OCI-LY3 (cell line): ENCODE measurements at regions not wholly inside any gene's neighbourhood (a gene's known extent, or its start where the extent isn't known, plus 50 kb on each side); places are given as distances from the start of the nearest gene placed in this dataset.

Experiments used
- H2AFZ ChIP-seq: fragments of 200-600, 300-600 bp; shearing (Covaris generic); 2 replicates; pipeline ENCODE4 v1.6.0; 2014; ENCODE audit warnings: antibody characterized with exemption, low read depth, low read length
- H3K27ac ChIP-seq: fragments of 200-600, 300-600 bp; sonication (generic); 2 replicates; pipeline ENCODE4 v1.5.1; 2014; ENCODE audit warnings: mild to moderate bottlenecking, low read length, moderate library complexity, mixed read lengths
- H3K27me3 ChIP-seq: fragments of 200-600, 300-600 bp; sonication (generic); 2 replicates; pipeline ENCODE4 v1.6.1; 2014; ENCODE audit warnings: low read depth, low read length, mixed read lengths
- H3K36me3 ChIP-seq: fragments of 200-600, 300-600 bp; sonication (generic); replicated peaks from 2 replicates; pipeline ENCODE3; 2014; ENCODE audit warnings: low read depth, low read length, mixed read lengths
- H3K4me1 ChIP-seq: fragments of 300-600, 200-600 bp; sonication (generic); 2 replicates; pipeline ENCODE4 v1.6.1; 2014; ENCODE audit warnings: low read length, mixed read lengths
- H3K4me2 ChIP-seq: fragments of 200-600, 300-600 bp; sonication (generic); 2 replicates; pipeline ENCODE4 v1.6.1; 2014; ENCODE audit warnings: low read length, mixed read lengths
- H3K4me3 ChIP-seq: fragments of 300-600, 200-600 bp; sonication (generic); 2 replicates; pipeline ENCODE4 v1.5.1; 2014; ENCODE audit warnings: antibody characterized with exemption, mild to moderate bottlenecking, low read length, moderate library complexity
- H3K79me2 ChIP-seq: fragments of 300-600, 200-600 bp; shearing (Covaris generic); 2 replicates; pipeline ENCODE4 v1.6.1; 2014; ENCODE audit warnings: mild to moderate bottlenecking, low read length, mixed read lengths
- H3K9ac ChIP-seq: fragments of 300-600, 200-600 bp; shearing (Covaris generic); 2 replicates; pipeline ENCODE4 v1.6.0; 2014; ENCODE audit warnings: mild to moderate bottlenecking, low read length, moderate library complexity
- H3K9me3 ChIP-seq: fragments of 200-600, 300-600 bp; shearing (Covaris generic); 2 replicates; pipeline ENCODE4 v1.6.1; 2014; ENCODE audit warnings: low read length, mixed read lengths; ENCODE audit not compliant: insufficient read depth
- H4K20me1 ChIP-seq: fragments of 200-600, 300-600 bp; sonication (generic); 2 replicates; pipeline ENCODE4 v1.6.1; 2016; ENCODE audit warnings: low read length, mixed read lengths; ENCODE audit not compliant: insufficient read depth
- EZH2phosphoT487 ChIP-seq: fragments of 200-600 bp; shearing (Covaris generic); IDR thresholded peaks from 2 replicates; pipeline ENCODE4 v1.6.1; 2018; ENCODE audit warnings: antibody characterized with exemption, mixed run types, low read depth
- TF ChIP-seq, protein P1 (sequence below): fragments of 200-600, 300-600 bp; sonication (generic); IDR thresholded peaks from 2 replicates; pipeline ENCODE4 v1.5.1; 2014; ENCODE audit warnings: antibody characterized with exemption, low read length, low read depth

GRCh38 chr20:12906361-12906760, 102.4 kb upstream of the SPTLC3 start:
- Histone ChIP-seq H4K20me1 (no peaks in the 10 kb centered on the region), H3K79me2 (no peaks in the 10 kb centered on the region), H3K9ac (no peak overlapping the region), H3K4me3 (no peak overlapping the region), H3K4me1 (no peaks in the 10 kb centered on the region), H2AFZ (no peak overlapping the region), H3K27me3 (peaks cover 10% of the 10 kb centered on the region; the same call in 1 of the 2 replicates), H3K9me3 (no peaks in the 10 kb centered on the region), H3K4me2 (no peak overlapping the region), H3K27ac (no peak overlapping the region), H3K36me3 (no peaks in the 10 kb centered on the region)
- no peak for TF ChIP-seq EZH2phosphoT487
- TF ChIP-seq, protein P1, sequence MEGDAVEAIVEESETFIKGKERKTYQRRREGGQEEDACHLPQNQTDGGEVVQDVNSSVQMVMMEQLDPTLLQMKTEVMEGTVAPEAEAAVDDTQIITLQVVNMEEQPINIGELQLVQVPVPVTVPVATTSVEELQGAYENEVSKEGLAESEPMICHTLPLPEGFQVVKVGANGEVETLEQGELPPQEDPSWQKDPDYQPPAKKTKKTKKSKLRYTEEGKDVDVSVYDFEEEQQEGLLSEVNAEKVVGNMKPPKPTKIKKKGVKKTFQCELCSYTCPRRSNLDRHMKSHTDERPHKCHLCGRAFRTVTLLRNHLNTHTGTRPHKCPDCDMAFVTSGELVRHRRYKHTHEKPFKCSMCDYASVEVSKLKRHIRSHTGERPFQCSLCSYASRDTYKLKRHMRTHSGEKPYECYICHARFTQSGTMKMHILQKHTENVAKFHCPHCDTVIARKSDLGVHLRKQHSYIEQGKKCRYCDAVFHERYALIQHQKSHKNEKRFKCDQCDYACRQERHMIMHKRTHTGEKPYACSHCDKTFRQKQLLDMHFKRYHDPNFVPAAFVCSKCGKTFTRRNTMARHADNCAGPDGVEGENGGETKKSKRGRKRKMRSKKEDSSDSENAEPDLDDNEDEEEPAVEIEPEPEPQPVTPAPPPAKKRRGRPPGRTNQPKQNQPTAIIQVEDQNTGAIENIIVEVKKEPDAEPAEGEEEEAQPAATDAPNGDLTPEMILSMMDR: no peak

GRCh38 chr20:12911372-12911771, 97.4 kb upstream of the SPTLC3 start:
- no peak overlapping the region for H3K4me3 ChIP-seq
- no peak overlapping the region for H3K27ac ChIP-seq
- H3K4me2 ChIP-seq: no peak overlapping the region
- H3K9me3 ChIP-seq: no peaks in the 10 kb centered on the region
- TF ChIP-seq, protein P1: no peak
- no peak for TF ChIP-seq EZH2phosphoT487
- H3K79me2 ChIP-seq: no peaks in the 10 kb centered on the region
- H2AFZ ChIP-seq: no peak overlapping the region
- no peak overlapping the region for H3K9ac ChIP-seq
- H4K20me1 ChIP-seq: no peaks in the 10 kb centered on the region
- H3K4me1 ChIP-seq: no peaks in the 10 kb centered on the region
- no peaks in the 10 kb centered on the region for H3K36me3 ChIP-seq
- H3K27me3 ChIP-seq: peaks cover 14% of the 10 kb centered on the region; the same call in 1 of the 2 replicates

DNA sequence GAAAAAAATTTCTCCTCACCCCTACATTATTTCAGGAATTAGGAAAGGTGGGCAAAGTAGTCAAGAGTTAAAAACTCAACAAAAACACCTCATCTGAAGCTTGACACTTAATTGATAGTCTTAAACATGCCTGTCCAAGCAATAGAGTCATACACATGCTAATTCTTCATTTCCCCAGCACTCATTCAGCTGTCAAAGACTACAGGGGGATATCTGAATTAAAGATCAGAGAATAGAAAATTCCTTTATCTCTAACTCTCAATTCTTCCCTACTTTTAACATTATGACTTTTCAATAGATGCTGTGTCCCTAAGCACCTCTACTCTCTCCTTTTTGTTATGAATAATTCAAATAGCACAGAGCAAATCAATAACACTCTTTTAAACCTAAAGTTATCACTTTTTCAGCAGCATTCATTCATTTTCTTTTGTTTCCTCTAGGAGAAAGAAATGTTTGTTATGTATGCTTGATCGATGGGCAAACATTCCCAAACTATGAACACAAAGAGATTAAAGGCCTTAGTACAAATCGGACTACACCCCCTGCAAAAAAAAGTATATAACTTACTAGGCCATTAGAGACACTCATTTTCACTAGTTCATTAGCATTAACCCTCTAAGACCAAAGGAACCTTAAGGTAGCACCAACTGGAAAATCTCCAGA, 94.9 kb upstream of the SPTLC3 start:
- H3K9me3 ChIP-seq: no peaks in the 10 kb centered on the region
- no peak overlapping the region for H3K27ac ChIP-seq
- no peak overlapping the region for H3K4me2 ChIP-seq
- H3K9ac ChIP-seq: no peak overlapping the region
- no peak overlapping the region for H2AFZ ChIP-seq
- no peak overlapping the region for H3K4me3 ChIP-seq
- no peaks in the 10 kb centered on the region for H3K4me1 ChIP-seq
- peaks cover 14% of the 10 kb centered on the region; the same call in 1 of the 2 replicates for H3K27me3 ChIP-seq
- H3K36me3 ChIP-seq: no peaks in the 10 kb centered on the region
- no peak for TF ChIP-seq EZH2phosphoT487
- TF ChIP-seq, protein P1: no peak
- no peaks in the 10 kb centered on the region for H4K20me1 ChIP-seq
- H3K79me2 ChIP-seq: no peaks in the 10 kb centered on the region

GRCh38 chr20:12914804-12915203, 94.0 kb upstream of the SPTLC3 start:
- Histone ChIP-seq H3K9me3 (no peaks in the 10 kb centered on the region), H3K27ac (no peak overlapping the region), H4K20me1 (no peaks in the 10 kb centered on the region), H3K79me2 (no peaks in the 10 kb centered on the region), H3K27me3 (peaks cover 13% of the 10 kb centered on the region; the same call in 1 of the 2 replicates), H3K4me1 (no peaks in the 10 kb centered on the region), H2AFZ (no peak overlapping the region), H3K36me3 (no peaks in the 10 kb centered on the region), H3K4me3 (no peak overlapping the region), H3K9ac (no peak overlapping the region), H3K4me2 (no peak overlapping the region)
- TF ChIP-seq, protein P1: no peak
- TF ChIP-seq EZH2phosphoT487: no peak
